ENCODE measurements at regions not wholly inside any gene's neighbourhood (a gene's known extent, or its start where the extent isn't known, plus 50 kb on each side); places are given as distances from the start of the nearest gene placed in this dataset.

GRCh38 chr10:130300608-130301020, 164.4 kb downstream of the GLRX3 start:
- peak; percentile 65 to 77 (median 72) for ATAC-seq
- Histone ChIP-seq H3K9me3 (no peaks in the 10 kb centered on the region), H3K4me3 (peak overlapping the region; percentile 46 to 60 (median 58)), H3K27me3 (no peaks in the 10 kb centered on the region), H3K36me3 (no peaks in the 10 kb centered on the region), H3K27ac (peak overlapping the region; percentile 58 to 71 (median 67)), H3K4me1 (no peaks in the 10 kb centered on the region)
- no CpG with 5 or more reads among the region's 23 CpGs for WGBS (ENCODE audit: insufficient coverage, low coverage, low lambda C conversion rate, missing lambda C conversion rate)
- TF ChIP-seq CTCF (IDR thresholded peaks at IDR 0.05) (no peak), POLR2A (IDR thresholded peaks at IDR 0.05) (no peak)
- intact Hi-C loops (cut with DNase I): no loop called here
- peak in 2 of 3 donors; percentile 57 to 58 for DNase-seq

- Histone ChIP-seq H3K27me3 (no peaks in the 10 kb centered on the region), H3K36me3 (no peaks in the 10 kb centered on the region), H3K9me3 (no peaks in the 10 kb centered on the region), H3K4me1 (no peaks in the 10 kb centered on the region), H3K4me3 (peak overlapping the region; percentile 46 to 60 (median 58)), H3K27ac (peak overlapping the region; percentile 58 to 71 (median 67))
- intact Hi-C loops (cut with DNase I): no loop called here
- 65% methylated on average over 4 of the region's 54 CpGs for WGBS (ENCODE audit: insufficient coverage, low coverage, low lambda C conversion rate, missing lambda C conversion rate)
- TF ChIP-seq POLR2A (IDR thresholded peaks at IDR 0.05) (no peak), CTCF (IDR thresholded peaks at IDR 0.05) (no peak)
- peak; percentile 72 to 81 (median 80) for ATAC-seq
- DNase-seq: peak; percentile 60 to 79 (median 69)
These were observed 165.1 kb downstream of the GLRX3 start for GRCh38 chr10:130301021-130301892.

- H3K36me3 ChIP-seq: no peaks in the 10 kb centered on the region
- H3K27ac ChIP-seq: no peak overlapping the region
- DNase-seq (no peak), ATAC-seq (peak in 1 of 4 donors; percentile 25)
- intact Hi-C loops (cut with DNase I): no loop called here
- no peaks in the 10 kb centered on the region for H3K9me3 ChIP-seq
- WGBS (ENCODE audit: insufficient coverage, low coverage, low lambda C conversion rate, missing lambda C conversion rate): no CpG with 5 or more reads among the region's 7 CpGs
- H3K27me3 ChIP-seq: no peaks in the 10 kb centered on the region
- no peak overlapping the region for H3K4me3 ChIP-seq
- TF ChIP-seq CTCF (IDR thresholded peaks at IDR 0.05): no peak
- no peak for TF ChIP-seq POLR2A (IDR thresholded peaks at IDR 0.05)
- no peaks in the 10 kb centered on the region for H3K4me1 ChIP-seq
These were observed 190.8 kb downstream of the GLRX3 start for GRCh38 chr10:130326954-130327353.

- intact Hi-C loops (cut with DNase I): no loop called here
- TF ChIP-seq POLR2A (IDR thresholded peaks at IDR 0.05): no peak
- TF ChIP-seq CTCF (IDR thresholded peaks at IDR 0.05): no peak
- no peaks in the 10 kb centered on the region for H3K27me3 ChIP-seq
- H3K36me3 ChIP-seq: no peaks in the 10 kb centered on the region
- no peak overlapping the region for H3K4me3 ChIP-seq
- no peaks in the 10 kb centered on the region for H3K4me1 ChIP-seq
- H3K27ac ChIP-seq: no peak overlapping the region
- no peak for DNase-seq
- WGBS (ENCODE audit: insufficient coverage, low coverage, low lambda C conversion rate, missing lambda C conversion rate): 94% methylated on average over 2 of the region's 6 CpGs
- no peak for ATAC-seq
- H3K9me3 ChIP-seq: no peaks in the 10 kb centered on the region
These were observed 193.6 kb downstream of the GLRX3 start for GRCh38 chr10:130329792-130330191.

All from right lobe of liver (tissue), 6 donors.